Sigmoid colon (tissue), 6 donors: ENCODE measurements at regions not wholly inside any gene's neighbourhood (a gene's known extent, or its start where the extent isn't known, plus 50 kb on each side); places are given as distances from the start of the nearest gene placed in this dataset.

Experiments used
- DNase-seq: peaks from one replicate; pipeline ENCODE4 v3.0.0-alpha.2; 2019
- H3K27ac ChIP-seq, 4 donors: fragments of 200-600 bp; sonication (generic); one replicate each; pipeline ENCODE4 v1.5.1; 2016 to 2019; ENCODE audit warnings: mild to moderate bottlenecking in 1 of 4
- H3K27me3 ChIP-seq, 3 donors: fragments of 200-600 bp; sonication (generic); one replicate each; pipeline ENCODE4 v1.5.1; 2019; ENCODE audit warnings: mild to moderate bottlenecking in 1 of 3
- H3K36me3 ChIP-seq, 4 donors: fragments of 200-600 bp; sonication (generic); one replicate each; pipeline ENCODE4 v1.5.1; 2016 to 2019
- H3K4me1 ChIP-seq, 4 donors: fragments of 200-600 bp; sonication (generic); one replicate each; pipeline ENCODE4 v1.5.1; 2017 to 2019
- H3K4me3 ChIP-seq, 4 donors: fragments of 200-600 bp; sonication (generic); one replicate each; pipeline ENCODE4 v1.5.1; 2017 to 2019; ENCODE audit warnings: mild to moderate bottlenecking in 2 of 4, moderate library complexity in 1 of 4
- H3K9me3 ChIP-seq, 4 donors: fragments of 200-600 bp in 3 of 4; sonication (generic) in 3 of 4; one replicate each; pipeline versions ENCODE4 v1.5.1 to v1.6.1; 2013 to 2019
- EP300 ChIP-seq, 4 donors: sonication (generic); formaldehyde crosslinking; IDR thresholded peaks; one replicate each; pipeline ENCODE4 v1.6.1; 2017; ENCODE audit warnings: antibody characterized with exemption in 4 of 4
- POLR2A ChIP-seq, 2 donors: fragments of 450-650 bp; IDR thresholded peaks; one replicate each; pipeline ENCODE4 v1.6.1; 2016; ENCODE audit warnings: antibody characterized with exemption in 2 of 2, mild to moderate bottlenecking in 2 of 2, moderate library complexity in 2 of 2
- POLR2AphosphoS5 ChIP-seq, 4 donors: sonication (generic); formaldehyde crosslinking; IDR thresholded peaks; one replicate each; pipeline ENCODE4 v1.6.1; 2017; ENCODE audit warnings: antibody characterized with exemption in 4 of 4
- WGBS, 2 donors: extraction: QIAGEN DNeasy Blood & Tissue Kit; methylation state at CpG; one replicate each; pipeline ENCODE4 v1.1.7; 2013; 5-methylcytosine and 5-hydroxymethylcytosine counted together
- intact Hi-C: fragments of 100-400 bp; cut with DNase I; formaldehyde crosslinking; loops from one replicate; pipeline ENCODE4 v1.15.1; 2023
- TF ChIP-seq, protein P1 (sequence below), 4 experiments: fragments of 450-650 bp in 3 of 4; fragments of 200-600 bp in 1 of 4; IDR thresholded peaks; one replicate each; pipeline ENCODE4 v1.5.1; 2016 to 2019; ENCODE audit warnings: antibody characterized with exemption in 4 of 4, mild to moderate bottlenecking in 3 of 4, moderate library complexity in 2 of 4
- donor health status: healthy with polysubstance abuse.
- donor health status: healthy.

DNA sequence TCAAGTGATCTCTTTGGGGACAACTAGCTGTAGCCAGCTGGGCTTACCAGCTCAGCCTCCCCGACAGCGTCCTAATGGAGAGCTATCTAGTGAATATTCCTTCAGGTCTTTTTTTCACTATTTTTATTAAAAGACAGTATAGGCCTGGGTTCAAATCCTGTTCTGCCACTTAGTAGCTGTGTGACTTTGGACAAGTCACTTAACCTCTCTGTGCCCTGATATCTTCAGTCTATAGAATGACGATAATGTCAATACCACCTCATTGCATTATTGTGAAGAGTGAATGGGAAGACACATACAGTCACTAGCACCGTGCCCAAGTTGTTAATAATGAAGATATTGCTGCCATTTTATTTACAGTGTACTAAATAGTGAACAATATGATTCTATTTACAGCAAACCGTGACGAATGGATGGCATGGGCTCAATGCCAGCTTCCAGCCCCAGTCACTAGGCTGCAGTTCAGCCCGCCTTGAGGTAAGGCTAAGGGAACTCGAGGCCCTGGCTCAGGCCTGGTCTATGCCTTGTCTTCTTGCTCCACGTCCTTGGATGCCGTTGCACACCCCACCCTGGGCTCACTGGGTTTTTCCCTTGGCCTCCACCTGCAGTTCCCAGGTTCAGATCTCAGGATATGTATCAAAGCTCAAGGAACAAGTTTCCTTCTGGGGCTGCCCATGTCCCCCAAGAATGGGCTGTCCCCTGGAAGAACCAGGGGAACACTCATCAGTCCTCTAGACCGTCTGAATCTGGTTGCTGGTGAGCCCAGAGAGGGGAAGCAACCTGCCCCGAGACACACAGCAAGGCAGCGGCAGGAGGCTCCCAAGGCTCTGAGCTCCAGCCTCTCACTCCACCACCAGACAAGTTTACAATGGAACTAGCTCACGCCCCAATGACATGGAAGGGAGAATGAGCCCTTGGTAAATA, 95.4 kb upstream of the TNRC6C start:
- Histone ChIP-seq H3K9me3 (no peaks in the 10 kb centered on the region), H3K4me3 (no peak overlapping the region)
- WGBS, 2 donors, result 44 to 73% methylated on average over 14 of the region's 14 CpGs

DNA sequence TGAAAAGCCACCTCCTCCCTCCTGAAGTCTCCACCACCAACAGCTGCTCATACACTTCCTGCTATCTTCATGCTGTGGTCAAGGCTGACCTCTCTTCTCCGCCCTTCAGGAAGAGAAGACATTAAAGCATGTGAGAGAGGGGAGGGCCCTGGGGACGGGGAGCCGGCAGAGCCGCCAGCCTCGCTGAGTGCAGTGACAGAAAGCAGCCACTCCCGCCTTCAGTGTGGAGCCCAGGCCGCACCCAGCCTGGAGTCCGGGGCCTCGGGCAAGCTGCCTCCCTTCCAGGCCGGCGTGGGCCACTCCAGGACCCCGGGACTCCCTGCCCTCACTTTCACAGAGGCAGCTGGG, 94.7 kb upstream of the TNRC6C start:
- intact Hi-C loops, result no loop called here
- H3K9me3 ChIP-seq, result no peaks in the 10 kb centered on the region
- no peaks in the 10 kb centered on the region for H3K27me3 ChIP-seq
- peak overlapping the region; percentile 11 to 32 (median 24) for H3K27ac ChIP-seq
- no peak overlapping the region for H3K4me3 ChIP-seq
- DNase-seq, result no peak
- TF ChIP-seq EP300 (IDR thresholded peaks at IDR 0.05) (no peak), POLR2A (IDR thresholded peaks at IDR 0.05) (peak in 1 of 2 donors; percentile 24)
- TF ChIP-seq, protein P1, sequence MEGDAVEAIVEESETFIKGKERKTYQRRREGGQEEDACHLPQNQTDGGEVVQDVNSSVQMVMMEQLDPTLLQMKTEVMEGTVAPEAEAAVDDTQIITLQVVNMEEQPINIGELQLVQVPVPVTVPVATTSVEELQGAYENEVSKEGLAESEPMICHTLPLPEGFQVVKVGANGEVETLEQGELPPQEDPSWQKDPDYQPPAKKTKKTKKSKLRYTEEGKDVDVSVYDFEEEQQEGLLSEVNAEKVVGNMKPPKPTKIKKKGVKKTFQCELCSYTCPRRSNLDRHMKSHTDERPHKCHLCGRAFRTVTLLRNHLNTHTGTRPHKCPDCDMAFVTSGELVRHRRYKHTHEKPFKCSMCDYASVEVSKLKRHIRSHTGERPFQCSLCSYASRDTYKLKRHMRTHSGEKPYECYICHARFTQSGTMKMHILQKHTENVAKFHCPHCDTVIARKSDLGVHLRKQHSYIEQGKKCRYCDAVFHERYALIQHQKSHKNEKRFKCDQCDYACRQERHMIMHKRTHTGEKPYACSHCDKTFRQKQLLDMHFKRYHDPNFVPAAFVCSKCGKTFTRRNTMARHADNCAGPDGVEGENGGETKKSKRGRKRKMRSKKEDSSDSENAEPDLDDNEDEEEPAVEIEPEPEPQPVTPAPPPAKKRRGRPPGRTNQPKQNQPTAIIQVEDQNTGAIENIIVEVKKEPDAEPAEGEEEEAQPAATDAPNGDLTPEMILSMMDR (IDR thresholded peaks at IDR 0.05), result no peak
- no peaks in the 10 kb centered on the region for H3K36me3 ChIP-seq
- 3 to 30% methylated on average over 12 of the region's 12 CpGs for WGBS, 2 donors
- H3K4me1 ChIP-seq, result no peaks in the 10 kb centered on the region

More for the DNA sequence above, 95.4 kb upstream of the TNRC6C start:
- Histone ChIP-seq H3K4me1 (no peaks in the 10 kb centered on the region), H3K27ac (peak overlapping the region in 2 of 4 donors; percentile 25 to 32), H3K36me3 (no peaks in the 10 kb centered on the region), H3K27me3 (no peaks in the 10 kb centered on the region)
- intact Hi-C loops, result no loop called here
- no peak for TF ChIP-seq POLR2A (IDR thresholded peaks at IDR 0.05)
- TF ChIP-seq, protein P1 (IDR thresholded peaks at IDR 0.05), result no peak
- no peak for TF ChIP-seq EP300 (IDR thresholded peaks at IDR 0.05)
- TF ChIP-seq POLR2AphosphoS5 (IDR thresholded peaks at IDR 0.05), result no peak
- DNase-seq, result no peak

DNA sequence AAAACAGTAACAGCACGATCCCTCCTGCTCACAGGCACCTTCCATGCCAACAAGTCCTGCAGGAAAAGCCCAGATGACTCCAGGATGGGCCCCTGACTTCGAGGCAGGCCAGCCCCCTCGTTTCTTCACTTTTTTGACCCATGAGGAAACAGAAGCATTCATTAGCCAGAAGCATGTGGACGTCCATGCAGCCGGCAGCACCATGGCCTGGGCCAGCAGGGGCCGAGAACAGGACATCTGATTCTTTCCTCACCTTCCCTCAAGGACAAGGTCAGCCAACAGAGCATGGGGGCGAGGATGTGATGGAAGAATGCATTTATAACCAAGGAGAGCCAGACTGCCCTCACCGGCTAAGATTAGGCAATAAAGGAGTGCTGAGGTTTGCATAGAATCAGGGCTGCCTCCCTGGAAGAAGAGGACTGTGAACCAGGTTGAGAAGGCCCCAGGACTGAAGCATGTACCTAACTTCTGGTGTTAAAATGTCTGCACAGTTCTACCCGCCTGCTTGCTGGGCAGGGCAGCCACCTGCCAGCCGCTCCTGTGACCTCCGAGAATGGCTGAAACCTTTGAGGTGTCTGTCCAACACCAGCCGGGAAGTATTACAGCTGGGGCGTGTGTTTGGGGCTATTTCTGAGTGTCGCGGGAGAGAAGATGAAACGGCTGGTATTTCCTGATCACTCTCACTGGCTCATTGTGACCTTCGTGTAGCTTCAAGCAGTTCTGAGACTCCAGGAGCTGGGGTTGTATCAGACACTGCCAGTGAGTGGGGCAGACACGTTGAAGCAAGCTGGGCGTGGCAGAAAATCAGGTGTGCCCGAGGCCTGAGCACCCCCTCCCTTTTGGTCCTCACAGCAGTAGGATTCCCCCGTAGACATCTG, 94.0 kb upstream of the TNRC6C start:
- Histone ChIP-seq H3K27ac (peak overlapping the region; percentile 11 to 25 (median 20)), H3K27me3 (no peaks in the 10 kb centered on the region), H3K36me3 (no peaks in the 10 kb centered on the region), H3K4me1 (no peaks in the 10 kb centered on the region), H3K9me3 (no peaks in the 10 kb centered on the region), H3K4me3 (no peak overlapping the region)
- intact Hi-C loops, result no loop called here
- no peak for TF ChIP-seq POLR2A (IDR thresholded peaks at IDR 0.05)
- TF ChIP-seq POLR2AphosphoS5 (IDR thresholded peaks at IDR 0.05), result no peak
- no peak for TF ChIP-seq EP300 (IDR thresholded peaks at IDR 0.05)
- TF ChIP-seq, protein P1 (IDR thresholded peaks at IDR 0.05), result no peak
- WGBS, 2 donors, result 28 to 54% methylated on average over 21 of the region's 21 CpGs
- no peak for DNase-seq

DNA sequence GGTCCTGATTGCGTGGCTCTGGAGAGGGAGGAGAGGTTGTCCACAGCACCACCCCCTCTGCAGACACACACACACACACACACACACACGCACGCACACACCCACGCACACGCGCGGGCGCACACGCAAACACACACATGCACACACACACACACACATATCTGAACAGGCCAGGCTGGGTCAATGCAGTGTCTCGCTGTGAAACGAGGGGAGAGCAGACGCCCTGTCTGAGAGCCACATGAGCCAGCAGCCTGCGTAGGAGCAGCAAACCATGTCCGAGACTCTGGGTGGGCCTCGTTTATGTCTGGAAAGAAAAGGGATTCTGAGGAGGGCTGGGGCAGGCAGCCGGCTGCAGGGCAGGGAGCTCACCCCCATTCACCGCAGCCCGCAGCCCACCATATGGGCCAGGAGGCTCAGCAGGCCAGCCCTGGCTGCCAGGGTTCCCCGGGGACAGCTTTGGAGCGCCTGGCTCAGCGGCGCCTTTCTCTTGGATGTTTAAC, 93.3 kb upstream of the TNRC6C start:
- Histone ChIP-seq H3K27me3 (no peaks in the 10 kb centered on the region), H3K27ac (peak overlapping the region in 3 of 4 donors; percentile 12 to 16 (median 13)), H3K4me3 (no peak overlapping the region), H3K9me3 (no peaks in the 10 kb centered on the region), H3K36me3 (no peaks in the 10 kb centered on the region), H3K4me1 (no peaks in the 10 kb centered on the region)
- intact Hi-C loops, result no loop called here
- no peak for DNase-seq
- TF ChIP-seq POLR2A (IDR thresholded peaks at IDR 0.05) (no peak), EP300 (IDR thresholded peaks at IDR 0.05) (no peak), POLR2AphosphoS5 (IDR thresholded peaks at IDR 0.05) (no peak)
- TF ChIP-seq, protein P1 (IDR thresholded peaks at IDR 0.05), result no peak
- 83% methylated on average over 22 of the region's 22 CpGs for WGBS, 2 donors
